ENCODE measurements at regions not wholly inside any gene's neighbourhood (a gene's known extent, or its start where the extent isn't known, plus 50 kb on each side); places are given as distances from the start of the nearest gene placed in this dataset.
"Not testable (repeated sequence)": the region's sequence is repeated elsewhere in the genome, so short reads cannot be mapped to it uniquely, and the experiment has no call there.

- in situ Hi-C loops (cut with HindIII; ENCODE audit: low pct_unique_long_range_greater_than_20kb, low sequenced_read_pairs), result no loop called here
- TF ChIP-seq JUND (IDR thresholded peaks at IDR 0.05; ENCODE audit: low read depth), result no peak
- no peak for DNase-seq (ENCODE audit: low read depth in 1 of 2, low spot score in 1 of 2)
Measured at GRCh38 chr5:113742639-113743038, 229.1 kb downstream of the YTHDC2 start.

- no peak for TF ChIP-seq JUND (IDR thresholded peaks at IDR 0.05; ENCODE audit: low read depth)
- in situ Hi-C loops (cut with HindIII; ENCODE audit: low pct_unique_long_range_greater_than_20kb, low sequenced_read_pairs), result no loop called here
- no peak for DNase-seq (ENCODE audit: low read depth in 1 of 2, low spot score in 1 of 2)
Measured at GRCh38 chr5:113748403-113748802, 234.9 kb downstream of the YTHDC2 start.

GRCh38 chr5:113749334-113749733, 235.8 kb downstream of the YTHDC2 start:
- no peak for TF ChIP-seq JUND (IDR thresholded peaks at IDR 0.05; ENCODE audit: low read depth)
- in situ Hi-C loops (cut with HindIII; ENCODE audit: low pct_unique_long_range_greater_than_20kb, low sequenced_read_pairs), result no loop called here
- DNase-seq (ENCODE audit: low read depth in 1 of 2, low spot score in 1 of 2), result peak in 1 of 2 experiments; percentile 18

- in situ Hi-C loops (cut with HindIII; ENCODE audit: low pct_unique_long_range_greater_than_20kb, low sequenced_read_pairs); DNase-seq (ENCODE audit: low read depth in 1 of 2, low spot score in 1 of 2): not testable (repeated sequence)
Measured at GRCh38 chr5:113753182-113753581, 239.7 kb downstream of the YTHDC2 start.

GRCh38 chr5:113755516-113755915, 242.0 kb downstream of the YTHDC2 start:
- TF ChIP-seq JUND (IDR thresholded peaks at IDR 0.05; ENCODE audit: low read depth), result no peak
- in situ Hi-C loops (cut with HindIII; ENCODE audit: low pct_unique_long_range_greater_than_20kb, low sequenced_read_pairs), result no loop called here
- DNase-seq (ENCODE audit: low read depth in 1 of 2, low spot score in 1 of 2), result no peak

- no peak for DNase-seq (ENCODE audit: low read depth in 1 of 2, low spot score in 1 of 2)
- no peak for TF ChIP-seq JUND (IDR thresholded peaks at IDR 0.05; ENCODE audit: low read depth)
- in situ Hi-C loops (cut with HindIII; ENCODE audit: low pct_unique_long_range_greater_than_20kb, low sequenced_read_pairs), result no loop called here
Measured at GRCh38 chr5:113757508-113757907, 244.0 kb downstream of the YTHDC2 start.

GRCh38 chr5:113759505-113759904, 246.0 kb downstream of the YTHDC2 start:
- no peak for TF ChIP-seq JUND (IDR thresholded peaks at IDR 0.05; ENCODE audit: low read depth)
- in situ Hi-C loops (cut with HindIII; ENCODE audit: low pct_unique_long_range_greater_than_20kb, low sequenced_read_pairs), result no loop called here
- no peak for DNase-seq (ENCODE audit: low read depth in 1 of 2, low spot score in 1 of 2)

- in situ Hi-C loops (cut with HindIII; ENCODE audit: low pct_unique_long_range_greater_than_20kb, low sequenced_read_pairs), result no loop called here
- no peak for TF ChIP-seq JUND (IDR thresholded peaks at IDR 0.05; ENCODE audit: low read depth)
- no peak for DNase-seq (ENCODE audit: low read depth in 1 of 2, low spot score in 1 of 2)
Measured at GRCh38 chr5:113760486-113760885, 247.0 kb downstream of the YTHDC2 start.

GRCh38 chr5:113761594-113761993, 248.1 kb downstream of the YTHDC2 start:
- TF ChIP-seq JUND (IDR thresholded peaks at IDR 0.05; ENCODE audit: low read depth), result no peak
- in situ Hi-C loops (cut with HindIII; ENCODE audit: low pct_unique_long_range_greater_than_20kb, low sequenced_read_pairs), result no loop called here
- no peak for DNase-seq (ENCODE audit: low read depth in 1 of 2, low spot score in 1 of 2)

GRCh38 chr5:113764382-113764781, 250.9 kb downstream of the YTHDC2 start:
- no peak for TF ChIP-seq JUND (IDR thresholded peaks at IDR 0.05; ENCODE audit: low read depth)
- DNase-seq (ENCODE audit: low read depth in 1 of 2, low spot score in 1 of 2), result no peak
- in situ Hi-C loops (cut with HindIII; ENCODE audit: low pct_unique_long_range_greater_than_20kb, low sequenced_read_pairs), result no loop called here

GRCh38 chr5:113766827-113767226, 253.3 kb downstream of the YTHDC2 start:
- DNase-seq (ENCODE audit: low read depth in 1 of 2, low spot score in 1 of 2); in situ Hi-C loops (cut with HindIII; ENCODE audit: low pct_unique_long_range_greater_than_20kb, low sequenced_read_pairs): not testable (repeated sequence)

GRCh38 chr5:113770648-113771047, 257.2 kb downstream of the YTHDC2 start:
- TF ChIP-seq JUND (IDR thresholded peaks at IDR 0.05; ENCODE audit: low read depth), result no peak
- in situ Hi-C loops (cut with HindIII; ENCODE audit: low pct_unique_long_range_greater_than_20kb, low sequenced_read_pairs), result no loop called here
- DNase-seq (ENCODE audit: low read depth in 1 of 2, low spot score in 1 of 2), result no peak

- TF ChIP-seq JUND (IDR thresholded peaks at IDR 0.05; ENCODE audit: low read depth), result no peak
- in situ Hi-C loops (cut with HindIII; ENCODE audit: low pct_unique_long_range_greater_than_20kb, low sequenced_read_pairs), result no loop called here
- peak in 1 of 2 experiments; percentile 13 for DNase-seq (ENCODE audit: low read depth in 1 of 2, low spot score in 1 of 2)
Measured at GRCh38 chr5:113771483-113771882, 258.0 kb downstream of the YTHDC2 start.

- in situ Hi-C loops (cut with HindIII; ENCODE audit: low pct_unique_long_range_greater_than_20kb, low sequenced_read_pairs), result no loop called here
- DNase-seq (ENCODE audit: low read depth in 1 of 2, low spot score in 1 of 2), result no peak
- TF ChIP-seq JUND (IDR thresholded peaks at IDR 0.05; ENCODE audit: low read depth), result no peak
Measured at GRCh38 chr5:113776168-113776567, 262.7 kb downstream of the YTHDC2 start.

All from T47D (cell line).